Activated CD4-positive, CD25-positive, alpha-beta regulatory T cell treated with anti-CD3 and anti-CD28 coated beads, Interleukin-2, amount 50 U/mL, for 24 hours (primary cell): ENCODE measurements at regions not wholly inside any gene's neighbourhood (a gene's known extent, or its start where the extent isn't known, plus 50 kb on each side); places are given as distances from the start of the nearest gene placed in this dataset.
"Not testable (repeated sequence)": the region's sequence is repeated elsewhere in the genome, so short reads cannot be mapped to it uniquely, and the experiment has no call there.

Experiments
- ATAC-seq, 2 donors: fragments of 150-1000 bp; cut with Tn5 transposase; one replicate each; pipeline ENCODE4 v1.10.0; 2021; ENCODE audit warnings: mild to moderate bottlenecking in 1 of 2, moderate library complexity in 1 of 2

DNA sequence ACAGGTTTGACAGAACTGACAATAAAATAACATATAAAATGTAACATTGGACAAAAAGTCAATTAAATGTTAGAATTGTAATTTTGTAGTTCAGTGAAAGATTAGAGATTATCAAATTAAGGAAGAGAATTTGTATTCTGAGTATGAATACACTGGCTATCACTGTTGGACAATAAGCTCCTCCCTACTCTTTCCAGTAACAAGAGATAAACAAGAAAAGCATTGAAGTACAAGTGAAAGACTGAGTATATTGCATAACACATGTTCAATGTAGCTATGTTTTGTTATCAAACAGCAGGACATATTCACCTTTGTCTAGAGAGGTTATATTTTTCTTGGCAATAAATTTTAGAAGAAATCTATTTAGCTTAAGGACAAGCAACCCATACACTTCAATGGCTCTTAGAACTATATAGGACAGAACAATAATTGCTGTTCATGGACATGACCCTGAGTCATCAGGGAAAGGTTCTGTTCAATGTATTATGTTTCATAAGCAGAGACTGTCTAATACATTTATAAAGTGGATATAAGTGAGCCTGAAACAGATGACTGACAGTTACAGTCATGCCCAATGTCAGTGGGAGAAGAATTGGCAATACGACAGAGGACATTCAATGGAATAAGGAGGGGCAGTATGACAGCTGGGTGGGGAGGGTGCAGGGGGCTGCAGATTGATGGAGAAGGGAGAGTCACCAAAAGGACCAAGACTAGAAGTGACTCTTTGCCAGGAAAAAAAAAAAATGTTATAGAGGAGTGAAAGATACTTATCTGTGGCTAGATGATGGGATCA, 520.4 kb downstream of the FRK start:
- no peak for ATAC-seq

DNA sequence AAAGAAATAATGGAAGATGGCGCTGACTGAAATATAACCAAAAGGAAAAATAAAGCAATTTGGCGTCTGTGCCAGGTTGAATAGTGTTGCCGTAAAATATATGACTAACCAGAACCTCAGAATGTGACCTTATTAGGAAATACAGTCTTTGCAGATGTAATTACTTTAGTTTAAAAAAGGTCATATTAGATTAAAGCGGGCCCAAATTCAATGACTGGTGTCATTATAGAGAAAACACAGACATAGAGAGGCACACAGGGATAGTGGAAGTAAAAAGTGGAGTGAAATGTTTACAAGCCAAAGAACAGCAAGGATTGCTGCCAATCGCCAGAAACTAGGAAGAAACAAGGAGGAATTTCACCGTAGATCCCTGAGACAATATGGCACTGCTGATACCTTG, 521.2 kb downstream of the FRK start:
- ATAC-seq: no peak

DNA sequence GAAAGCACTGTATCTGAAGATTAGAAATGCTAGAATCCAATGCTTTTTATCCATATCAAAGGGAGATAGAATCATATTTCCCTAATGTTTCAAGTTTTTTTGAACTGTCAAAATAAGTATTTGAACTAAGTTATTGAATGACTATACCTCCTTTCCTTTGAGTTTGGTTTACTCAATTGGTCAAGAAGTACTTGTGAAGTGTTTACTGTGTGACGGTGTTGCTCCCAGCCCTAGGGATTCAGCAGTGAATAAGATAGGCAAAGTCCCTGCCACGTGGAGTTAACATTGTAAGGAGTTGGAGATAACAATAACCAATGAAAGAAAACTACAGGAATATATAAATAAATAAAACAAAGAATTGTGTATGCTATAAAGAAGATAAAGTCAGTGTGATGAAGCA, 535.9 kb downstream of the FRK start:
- no peak for ATAC-seq

DNA sequence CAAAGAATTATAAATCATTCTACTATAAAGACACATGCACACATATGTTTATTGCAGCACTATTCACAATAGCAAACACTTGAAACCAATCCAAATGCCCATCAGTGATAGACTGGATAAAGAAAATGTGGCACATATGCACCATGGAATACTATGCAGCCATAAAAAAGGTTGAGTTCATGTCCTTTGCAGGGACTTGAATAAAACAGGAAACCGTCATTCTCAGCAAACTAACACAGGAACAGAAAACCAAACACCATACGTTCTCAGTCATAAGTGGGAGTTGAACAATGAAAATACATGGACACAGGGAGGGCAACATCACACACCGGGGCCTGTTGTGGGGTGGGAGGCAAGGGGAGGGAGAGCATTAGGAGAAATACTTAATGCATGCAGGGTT, 538.9 kb downstream of the FRK start:
- not testable (repeated sequence) for ATAC-seq

DNA sequence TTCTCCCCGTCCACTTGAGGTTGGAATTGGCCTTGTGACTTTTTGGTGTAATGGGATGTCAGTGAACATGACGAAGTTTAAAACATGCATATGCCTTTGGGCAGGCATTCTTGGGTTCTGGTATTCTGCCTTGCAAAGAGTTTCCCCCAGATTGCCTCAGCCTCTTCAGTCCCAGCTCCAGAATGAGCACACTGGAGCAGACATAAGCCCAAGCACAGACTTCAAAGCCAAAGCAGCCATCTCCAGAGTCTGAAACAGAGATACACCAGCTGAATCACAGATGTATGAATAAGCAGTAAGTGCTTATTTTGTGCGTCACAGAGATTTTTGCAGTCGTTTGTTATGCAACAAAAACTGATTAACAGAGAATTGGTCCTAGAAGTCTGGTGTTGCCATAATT, 546.0 kb downstream of the FRK start:
- ATAC-seq: no peak

DNA sequence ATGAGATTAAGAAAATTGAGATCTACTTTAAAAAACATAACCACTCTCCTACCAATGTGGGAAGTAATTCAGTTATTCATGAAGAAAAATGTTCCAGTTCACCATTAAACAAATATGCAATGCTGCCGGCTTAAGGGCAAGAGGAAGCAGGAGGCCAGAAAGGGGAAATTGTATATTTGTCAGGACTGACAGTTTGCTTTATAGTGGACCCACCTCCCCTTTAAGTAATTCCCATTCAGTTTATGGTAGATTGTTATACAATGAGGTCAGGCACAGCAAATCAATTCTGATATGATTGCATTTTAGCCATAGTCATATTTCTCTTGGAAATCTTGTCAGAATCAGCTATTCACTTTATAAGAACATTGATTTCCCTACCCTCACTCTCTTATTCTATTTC, 547.8 kb downstream of the FRK start:
- no peak for ATAC-seq

DNA sequence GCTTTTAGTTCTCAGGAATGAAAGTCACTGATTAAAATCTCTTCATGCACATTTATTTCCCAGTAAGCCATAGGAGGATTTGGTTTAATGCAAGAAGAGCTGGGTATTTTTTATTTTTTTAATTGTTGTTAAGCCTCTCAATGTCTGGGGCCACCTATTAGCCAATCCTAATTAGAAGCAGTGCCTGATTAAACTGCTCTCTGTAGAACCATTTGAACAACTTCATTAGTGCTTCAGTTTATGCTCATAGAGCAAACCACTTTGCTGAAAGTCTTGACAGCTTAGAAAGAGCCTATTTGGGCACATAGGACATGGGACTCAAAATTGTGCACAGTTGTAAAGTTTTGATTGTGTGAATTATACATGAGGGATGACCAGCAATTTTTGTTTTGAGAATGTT, 548.9 kb downstream of the FRK start:
- ATAC-seq: no peak

DNA sequence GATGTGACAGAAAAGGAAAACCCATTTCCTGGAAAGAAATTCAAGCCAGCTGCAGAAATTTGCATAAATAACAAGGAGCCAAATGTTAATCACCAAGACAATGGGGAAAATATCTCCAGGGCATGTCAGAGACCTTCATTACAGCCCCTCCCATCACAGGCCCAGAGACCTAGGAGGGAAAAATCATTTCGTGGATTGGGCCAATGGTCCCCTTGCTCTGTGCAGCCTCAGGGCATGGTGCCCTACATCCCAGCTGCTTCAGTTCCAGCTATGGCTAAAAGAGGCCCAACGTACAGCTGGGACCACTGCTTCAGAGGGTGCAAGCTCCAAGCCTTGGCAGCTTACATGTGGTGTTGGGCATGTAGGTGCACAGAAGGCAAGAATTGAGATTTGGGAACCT, 558.3 kb downstream of the FRK start:
- ATAC-seq: not testable (repeated sequence)

DNA sequence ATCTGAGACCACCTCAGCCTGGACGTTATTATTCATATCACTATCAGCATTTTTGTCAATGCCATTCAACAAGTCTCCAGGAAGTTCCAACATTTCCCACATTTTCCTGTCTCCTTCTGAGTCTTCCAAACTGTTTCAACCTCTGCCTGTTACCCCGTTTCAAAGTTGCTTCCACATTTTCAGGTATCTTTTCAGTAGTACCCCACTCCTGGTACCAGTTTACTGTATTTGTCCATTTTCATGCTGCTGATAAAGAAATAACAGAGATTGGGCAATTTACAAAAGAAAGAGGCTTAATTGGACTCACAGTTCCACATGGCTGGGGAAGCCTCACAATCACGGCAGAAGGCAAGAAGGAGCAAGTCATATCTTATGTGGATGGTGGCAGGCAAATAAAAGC, 565.5 kb downstream of the FRK start:
- no peak for ATAC-seq

DNA sequence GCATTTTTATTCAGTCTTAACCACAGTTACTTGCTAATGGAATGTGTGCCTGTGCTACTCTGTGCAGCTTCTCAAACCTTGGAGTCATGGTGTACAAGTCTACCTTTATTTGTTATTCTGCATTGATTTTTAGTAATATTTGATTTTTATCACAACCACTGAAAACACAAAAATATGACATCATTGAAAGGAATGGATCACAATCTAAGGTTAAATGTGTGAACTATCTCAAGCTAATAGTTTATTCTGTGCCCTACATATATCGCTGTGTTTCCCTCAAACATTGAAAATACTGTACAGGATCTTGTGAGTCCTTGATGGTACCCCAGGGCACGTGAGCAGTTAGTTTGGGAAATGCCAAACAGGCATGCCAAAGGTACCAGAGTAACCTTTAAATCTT, 573.4 kb downstream of the FRK start:
- ATAC-seq: no peak

DNA sequence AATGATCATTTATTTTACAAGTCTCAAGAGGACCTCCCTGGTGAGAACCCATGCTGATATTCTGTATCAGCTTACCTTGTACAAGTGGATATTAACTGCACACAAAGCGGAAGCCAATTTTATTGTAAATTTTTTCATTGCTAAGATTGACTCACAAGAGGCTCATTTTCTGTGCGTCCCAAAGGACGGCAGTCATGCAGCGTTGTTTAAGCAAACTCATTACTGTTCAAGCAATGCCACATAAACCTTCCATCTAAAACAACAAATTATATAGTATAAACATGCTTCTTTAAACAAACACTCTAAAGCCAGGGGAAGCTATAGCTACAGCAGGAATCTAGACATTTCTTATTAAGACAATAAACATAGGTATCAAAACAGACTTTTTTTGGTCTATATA, 575.3 kb downstream of the FRK start:
- no peak for ATAC-seq

DNA sequence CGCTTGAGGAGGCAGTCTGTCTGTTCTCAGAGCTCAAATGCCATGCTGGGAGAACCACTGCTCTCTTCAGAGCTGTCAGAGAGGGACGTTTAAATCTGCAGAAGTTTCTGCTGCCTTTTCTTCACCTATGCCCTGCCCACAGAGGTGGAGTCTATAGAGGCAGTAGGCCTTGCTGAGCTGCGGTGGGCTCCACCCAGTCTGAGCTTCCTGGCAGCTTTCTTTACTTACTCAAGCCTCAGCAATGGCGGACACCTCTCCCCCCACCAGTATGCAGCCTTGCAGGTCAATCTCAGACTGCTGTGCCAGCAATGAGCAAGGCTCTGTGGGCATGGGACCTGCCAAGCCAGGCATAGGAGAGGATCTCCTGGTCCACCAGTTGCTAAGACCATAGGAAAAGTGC, 580.1 kb downstream of the FRK start:
- not testable (repeated sequence) for ATAC-seq

DNA sequence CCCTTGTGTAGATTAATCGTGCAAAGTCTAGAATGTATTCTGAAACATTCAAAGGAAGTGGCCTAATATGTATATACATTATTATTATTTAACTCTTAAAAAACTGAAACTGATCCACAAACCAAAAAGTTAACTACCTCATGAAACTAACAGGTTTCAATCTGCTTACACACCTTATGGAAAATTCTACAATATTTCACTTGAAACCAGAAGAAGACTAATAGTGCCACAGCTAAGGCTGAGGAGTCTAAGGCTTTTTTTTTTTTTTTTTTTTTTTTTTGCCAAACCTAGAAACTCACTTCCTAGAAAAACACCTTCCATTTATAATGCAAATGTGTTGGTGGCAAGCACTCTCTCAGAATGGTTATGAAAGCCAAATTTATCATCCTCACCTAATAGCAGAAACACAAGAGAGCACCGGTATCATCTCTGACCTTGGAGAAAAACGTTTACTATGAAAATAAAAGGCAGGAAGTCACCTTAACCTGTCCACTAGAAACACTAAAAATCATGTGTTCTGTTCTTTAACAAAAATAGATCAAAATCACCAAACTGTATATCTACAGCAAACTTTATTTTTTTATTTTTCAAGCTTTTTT, 586.1 kb downstream of the FRK start:
- no peak for ATAC-seq

DNA sequence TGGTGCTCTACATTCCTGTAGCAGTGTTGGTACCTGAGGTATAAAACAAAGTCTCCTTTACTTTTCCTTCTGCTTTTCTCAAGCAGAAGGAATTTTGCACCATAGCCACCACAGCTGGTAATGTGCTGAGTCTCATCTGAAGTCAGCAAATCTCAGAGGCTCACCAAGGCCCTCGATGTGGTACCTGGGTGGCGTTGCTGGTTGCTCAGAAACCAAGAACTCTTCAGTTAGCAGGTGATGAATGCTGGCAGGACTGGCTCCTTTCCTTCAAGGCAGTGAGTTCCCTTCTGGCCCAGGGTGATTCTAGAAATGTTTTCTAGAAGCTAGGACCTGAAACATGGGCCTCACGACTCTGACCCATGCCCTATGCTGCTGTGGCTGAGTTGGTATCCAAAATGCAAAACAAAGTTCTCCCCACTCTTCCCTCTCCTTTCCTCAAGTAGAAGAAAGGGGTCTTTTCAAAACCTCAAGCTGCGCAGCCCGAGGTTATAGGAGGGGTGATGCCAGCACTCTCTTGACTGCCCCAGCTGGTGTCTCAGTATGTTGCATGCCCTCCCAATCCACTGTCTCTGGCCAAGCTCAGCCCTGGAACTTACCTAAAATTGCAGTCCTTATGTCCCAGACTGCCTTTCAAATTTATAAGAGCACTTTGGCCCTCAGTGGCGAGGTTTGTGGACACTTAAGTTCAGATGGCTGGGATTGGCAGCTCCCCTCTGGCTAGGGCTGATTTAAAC, 592.3 kb downstream of the FRK start:
- ATAC-seq: no peak

DNA sequence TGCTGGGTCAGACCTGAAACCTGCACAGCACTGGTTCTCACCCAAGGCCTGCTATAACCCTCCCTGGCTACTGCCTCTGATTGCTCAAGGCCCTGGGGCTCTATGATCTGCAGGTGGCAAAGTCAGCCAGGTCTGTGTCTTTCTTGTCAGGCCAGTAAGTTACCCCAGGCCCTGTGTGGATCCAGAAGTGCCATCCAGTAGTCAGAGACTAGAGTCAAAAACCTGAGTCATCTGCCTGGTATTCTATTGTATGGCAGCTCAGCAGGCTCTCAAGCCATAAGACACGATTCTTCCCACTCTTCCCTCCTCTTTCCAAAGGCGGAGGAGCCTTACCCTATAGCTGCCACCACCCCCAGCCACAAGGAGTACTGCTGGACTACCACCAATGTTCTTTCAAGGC, 593.0 kb downstream of the FRK start:
- no peak for ATAC-seq

DNA sequence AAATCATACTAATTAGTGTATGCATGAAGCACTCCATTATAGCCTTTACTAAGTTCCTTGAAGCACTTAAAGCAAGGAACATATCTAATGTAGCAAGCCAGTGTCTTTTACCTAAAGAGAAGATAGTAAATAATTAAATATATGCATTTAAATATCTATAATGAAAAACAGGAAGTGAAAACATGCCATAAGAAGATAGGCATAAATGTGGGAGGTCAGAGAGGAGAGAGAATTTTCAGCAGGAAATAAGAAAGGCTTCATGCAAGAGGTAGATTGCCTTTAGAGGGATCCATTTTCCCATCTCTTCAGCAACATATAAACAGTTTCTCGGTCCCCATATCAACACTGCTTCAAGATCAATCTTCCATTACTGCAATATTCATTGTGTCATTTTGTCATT, 599.8 kb downstream of the FRK start:
- ATAC-seq: no peak

DNA sequence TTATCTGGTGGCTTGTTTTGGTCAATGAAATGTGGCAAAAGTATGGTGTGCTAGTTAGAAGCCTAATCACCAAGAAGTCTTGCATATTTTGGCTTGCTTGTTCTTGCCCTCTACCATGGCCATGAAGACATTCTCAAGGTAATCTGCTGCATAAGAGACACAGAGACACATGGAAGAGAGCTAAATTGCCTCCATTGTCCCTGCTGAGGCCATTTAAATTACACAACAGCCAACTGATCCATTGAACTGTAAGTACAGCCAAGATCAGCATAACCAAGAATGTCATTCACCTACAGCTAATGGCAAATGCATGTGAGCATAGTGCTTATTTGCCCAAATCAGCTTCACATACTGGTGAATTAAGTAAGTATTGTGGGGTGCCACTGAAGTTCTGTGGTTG, 603.8 kb downstream of the FRK start:
- ATAC-seq: no peak

DNA sequence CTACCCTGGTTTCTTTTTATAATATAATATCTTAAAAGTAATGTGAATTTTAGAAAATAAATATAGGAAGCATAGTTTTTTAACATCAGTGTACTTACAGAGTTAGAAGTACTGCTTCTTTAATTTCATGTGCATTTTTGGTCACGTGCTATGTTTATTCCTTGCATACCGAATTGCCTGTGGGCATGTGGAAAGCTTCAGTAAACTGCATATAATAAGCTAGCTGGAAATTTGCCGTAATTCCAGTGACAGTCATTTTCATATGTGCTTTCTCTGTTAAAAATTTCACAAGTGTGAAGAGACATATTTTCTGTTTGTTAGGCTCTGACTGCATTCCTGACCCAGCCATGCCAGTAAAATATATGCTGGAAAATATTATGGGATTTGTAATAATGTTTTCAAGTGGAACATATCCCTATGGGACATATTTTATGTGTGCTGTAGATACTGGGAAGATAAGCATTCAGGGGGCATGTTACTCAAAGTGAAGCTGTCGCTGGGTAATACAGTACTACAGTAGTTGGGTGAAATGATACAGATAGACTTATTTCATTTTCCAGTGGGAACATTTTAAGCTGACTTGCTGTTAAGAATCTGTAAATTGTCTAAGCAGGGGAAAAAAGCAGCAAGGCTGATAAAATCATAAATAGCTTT, 616.7 kb downstream of the FRK start:
- ATAC-seq: no peak

DNA sequence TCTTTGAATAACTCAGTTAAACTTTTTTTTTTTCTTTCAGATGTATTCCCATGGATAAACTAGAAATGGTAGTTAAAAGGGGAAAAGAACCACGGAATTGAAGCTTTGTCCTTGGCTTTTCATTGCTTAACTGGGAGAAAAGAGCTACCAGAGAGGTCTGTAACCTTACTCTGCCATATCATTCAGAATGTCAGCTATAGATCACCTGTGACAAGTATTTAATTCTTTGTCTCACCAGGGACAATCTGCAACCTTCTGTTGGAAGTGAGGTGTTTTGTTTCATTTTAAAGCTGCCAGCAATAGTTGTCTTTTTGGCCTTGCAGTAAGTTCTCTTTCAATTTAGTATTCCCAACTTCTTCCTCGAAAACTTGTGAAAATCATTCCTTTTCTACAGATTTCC, 618.4 kb downstream of the FRK start:
- no peak for ATAC-seq

DNA sequence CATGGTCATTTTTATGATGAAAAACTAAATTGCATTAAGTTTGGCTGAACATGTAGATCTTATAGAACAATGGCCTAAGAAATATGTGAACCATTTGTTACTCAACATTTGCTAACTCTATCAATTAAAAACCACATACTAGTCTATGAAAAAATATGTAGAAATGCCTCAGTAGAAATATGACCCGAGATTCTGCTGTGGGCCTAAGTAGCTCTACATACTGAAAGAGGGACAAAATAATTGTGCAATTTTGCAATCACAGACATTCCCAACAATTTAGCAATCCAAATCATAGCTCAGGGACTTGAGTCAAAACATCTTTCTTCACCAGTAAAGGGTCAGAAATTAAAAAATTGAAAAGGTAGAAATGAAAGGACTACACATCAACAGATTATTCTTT, 619.0 kb downstream of the FRK start:
- no peak for ATAC-seq

DNA sequence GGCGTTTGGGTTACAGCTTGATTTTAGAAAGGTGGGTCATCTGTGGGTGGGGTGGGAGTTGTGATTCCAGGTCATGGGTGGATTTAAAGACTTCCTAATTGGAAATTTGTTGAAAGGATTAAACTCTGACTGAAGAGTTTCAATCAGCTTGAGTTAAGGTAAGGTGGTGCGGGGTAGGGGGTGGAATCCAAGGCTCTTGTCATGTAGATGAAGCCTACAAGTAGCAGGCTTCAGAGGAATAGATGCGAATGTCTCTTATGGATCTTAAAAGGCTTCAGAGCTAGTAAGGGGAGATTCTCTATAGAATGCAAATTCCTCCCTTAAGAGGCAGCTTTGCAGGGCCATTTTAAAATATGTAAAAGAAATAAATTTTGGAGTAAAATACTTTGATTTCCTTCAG, 645.3 kb downstream of the FRK start:
- ATAC-seq: no peak

DNA sequence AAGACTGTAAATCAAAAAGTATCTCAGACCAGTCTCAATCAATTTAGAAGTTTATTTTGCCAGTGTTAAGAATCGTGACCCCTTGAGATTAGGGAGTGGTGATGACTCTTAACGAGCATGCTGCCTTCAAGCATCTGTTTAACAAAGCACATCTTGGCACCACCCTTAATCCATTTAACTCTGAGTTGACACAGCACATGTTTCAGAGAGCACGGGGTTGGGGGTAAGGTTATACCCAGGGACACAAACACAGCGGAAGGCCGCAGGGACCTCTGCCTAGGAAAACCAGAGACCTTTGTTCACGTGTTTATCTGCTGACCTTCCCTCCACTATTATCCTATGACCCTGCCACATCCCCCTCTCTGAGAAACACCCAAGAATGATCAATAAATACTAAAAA, 645.8 kb downstream of the FRK start:
- not testable (repeated sequence) for ATAC-seq

DNA sequence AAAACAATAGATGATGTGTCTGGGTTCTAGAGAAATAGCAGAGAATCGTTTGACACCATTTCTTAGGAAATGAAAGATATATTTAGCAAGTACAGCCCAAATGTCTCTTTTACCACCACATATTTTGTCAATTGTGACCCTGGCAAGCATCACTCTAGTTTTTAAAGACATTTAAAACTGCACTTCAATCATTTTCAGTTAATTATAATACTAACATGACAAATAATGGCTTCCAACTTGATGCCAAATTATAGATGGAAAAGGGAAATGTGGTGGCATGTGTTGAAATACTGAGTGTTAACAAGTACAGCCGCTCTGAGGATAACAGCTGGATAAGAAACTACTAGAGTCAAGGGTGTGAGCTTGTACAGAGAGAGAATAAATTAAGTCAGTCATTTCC, 648.9 kb downstream of the FRK start:
- ATAC-seq: no peak

DNA sequence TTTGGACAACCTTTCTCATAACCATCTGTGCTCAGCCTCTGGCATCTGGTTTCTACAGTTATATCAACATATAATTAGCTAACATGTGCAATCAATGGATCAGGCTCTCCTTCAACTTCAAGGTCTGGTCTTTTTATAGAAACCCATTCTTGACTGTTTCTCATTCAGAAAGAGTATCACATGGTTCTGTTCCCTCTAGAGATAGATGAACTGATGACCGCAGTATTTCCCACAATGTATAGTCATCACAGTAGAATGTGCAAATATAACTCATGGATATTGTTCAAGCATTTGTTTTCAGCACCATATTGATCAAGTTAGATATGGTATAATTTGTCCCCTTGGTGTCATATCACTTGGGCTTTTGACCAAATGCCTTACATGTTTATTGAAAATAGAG, 656.2 kb downstream of the FRK start:
- ATAC-seq: no peak
